ENCODE measurements at regions not wholly inside any gene's neighbourhood (a gene's known extent, or its start where the extent isn't known, plus 50 kb on each side); places are given as distances from the start of the nearest gene placed in this dataset.

GRCh38 chr14:62314221-62314620, 552.0 kb downstream of the SNAPC1 start:
- Histone ChIP-seq H3K4me1 (no peaks in the 10 kb centered on the region), H3K27ac (no peak overlapping the region), H3K27me3 (no peaks in the 10 kb centered on the region), H3K36me3 (no peaks in the 10 kb centered on the region), H3K4me3 (no peak overlapping the region), H3K9me3 (no peaks in the 10 kb centered on the region)
- WGBS (ENCODE audit: insufficient coverage, low coverage, low lambda C conversion rate, missing lambda C conversion rate), result 83% methylated on average over 2 of the region's 2 CpGs
- DNase-seq (no peak), ATAC-seq (no peak)
- intact Hi-C loops (cut with DNase I), result no loop called here
- TF ChIP-seq CTCF (IDR thresholded peaks at IDR 0.05) (no peak), POLR2A (IDR thresholded peaks at IDR 0.05) (no peak)

GRCh38 chr14:62314871-62315270, 552.7 kb downstream of the SNAPC1 start:
- Histone ChIP-seq H3K27me3 (no peaks in the 10 kb centered on the region), H3K36me3 (no peaks in the 10 kb centered on the region), H3K9me3 (no peaks in the 10 kb centered on the region), H3K4me3 (no peak overlapping the region), H3K4me1 (no peaks in the 10 kb centered on the region), H3K27ac (no peak overlapping the region)
- TF ChIP-seq POLR2A (IDR thresholded peaks at IDR 0.05) (no peak), CTCF (IDR thresholded peaks at IDR 0.05) (no peak)
- ATAC-seq, result no peak
- 22% methylated on average over 1 of the region's 1 CpG for WGBS (ENCODE audit: insufficient coverage, low coverage, low lambda C conversion rate, missing lambda C conversion rate)
- no peak for DNase-seq
- intact Hi-C loops (cut with DNase I), result no loop called here

- Histone ChIP-seq H3K27ac (no peak overlapping the region), H3K36me3 (no peaks in the 10 kb centered on the region), H3K4me3 (no peak overlapping the region), H3K4me1 (no peaks in the 10 kb centered on the region), H3K9me3 (no peaks in the 10 kb centered on the region), H3K27me3 (no peaks in the 10 kb centered on the region)
- DNase-seq (no peak), ATAC-seq (no peak)
- 72% methylated on average over 2 of the region's 2 CpGs for WGBS (ENCODE audit: insufficient coverage, low coverage, low lambda C conversion rate, missing lambda C conversion rate)
- intact Hi-C loops (cut with DNase I), result no loop called here
- TF ChIP-seq POLR2A (IDR thresholded peaks at IDR 0.05) (no peak), CTCF (IDR thresholded peaks at IDR 0.05) (no peak)
Measured at GRCh38 chr14:62315631-62316030, 553.4 kb downstream of the SNAPC1 start.

- Histone ChIP-seq H3K27me3 (no peaks in the 10 kb centered on the region), H3K4me1 (no peaks in the 10 kb centered on the region), H3K9me3 (peaks cover 0 to 4% (median 0%) of the 10 kb centered on the region in 4 donors), H3K4me3 (no peak overlapping the region), H3K27ac (no peak overlapping the region), H3K36me3 (no peaks in the 10 kb centered on the region)
- DNase-seq, result no peak
- 71% methylated on average over 6 of the region's 6 CpGs for WGBS (ENCODE audit: insufficient coverage, low coverage, low lambda C conversion rate, missing lambda C conversion rate)
- intact Hi-C loops (cut with DNase I), result no loop called here
- no peak for ATAC-seq
- TF ChIP-seq POLR2A (IDR thresholded peaks at IDR 0.05) (no peak), CTCF (IDR thresholded peaks at IDR 0.05) (no peak)
Measured at GRCh38 chr14:62322216-62322615, 560.0 kb downstream of the SNAPC1 start.

GRCh38 chr14:62329427-62329826, 567.2 kb downstream of the SNAPC1 start:
- no peak overlapping the region for H3K4me3 ChIP-seq
- no peak for TF ChIP-seq POLR2A (IDR thresholded peaks at IDR 0.05)
- no peak for TF ChIP-seq CTCF (IDR thresholded peaks at IDR 0.05)
- ATAC-seq, result no peak
- H3K27me3 ChIP-seq, result no peaks in the 10 kb centered on the region
- no peak overlapping the region for H3K27ac ChIP-seq
- intact Hi-C loops (cut with DNase I), result no loop called here
- WGBS (ENCODE audit: insufficient coverage, low coverage, low lambda C conversion rate, missing lambda C conversion rate), result 70% methylated on average over 1 of the region's 2 CpGs
- H3K36me3 ChIP-seq, result no peaks in the 10 kb centered on the region
- DNase-seq, result no peak
- H3K9me3 ChIP-seq, result no peaks in the 10 kb centered on the region
- no peaks in the 10 kb centered on the region for H3K4me1 ChIP-seq
